B cell (primary cell): ENCODE measurements at regions not wholly inside any gene's neighbourhood (a gene's known extent, or its start where the extent isn't known, plus 50 kb on each side); places are given as distances from the start of the nearest gene placed in this dataset.
"Not testable (repeated sequence)": the region's sequence is repeated elsewhere in the genome, so short reads cannot be mapped to it uniquely, and the experiment has no call there.

Experiments
- ATAC-seq: fragments of 200-7000 bp; cut with Tn5 transposase; one replicate; pipeline ENCODE4 v1.10.0; 2021; ENCODE audit warnings: low read depth, mild to moderate bottlenecking, moderate number of reproducible peaks, moderate library complexity
- CTCF ChIA-PET: fragments of 350-600 bp; sonication (Branson Sonifier 250); formaldehyde crosslinking; loops from one replicate; lab custom pipeline; 2021; ENCODE audit warnings: antibody characterized with exemption, inconsistent platforms; lab: Charles Lee
- POLR2A ChIA-PET: fragments of 350-600 bp; sonication (Branson Sonifier 250); formaldehyde crosslinking; loops from one replicate; lab custom pipeline; 2021; ENCODE audit warnings: antibody characterized with exemption; lab: Charles Lee
- DNase-seq: peaks from one replicate; pipeline ENCODE4 v3.0.0; 2013
- H2AFZ ChIP-seq: 2 replicates; pipeline ENCODE4 v1.6.1; 2012; ENCODE audit warnings: mild to moderate bottlenecking, low read depth, low read length; ENCODE audit not compliant: insufficient read depth, poor library complexity, severe bottlenecking
- H3K27ac ChIP-seq, 2 donors: 1 replicate in 1 of 2; 2 replicates in 1 of 2; pipeline ENCODE4 v1.5.1; 2012 to 2013; ENCODE audit warnings: low read length in 2 of 2, mild to moderate bottlenecking in 2 of 2, moderate library complexity in 1 of 2
- H3K27me3 ChIP-seq, 4 experiments: fragments of 200-600 bp in 1 of 4; sonication (generic) in 1 of 4; replicated peaks in 1 of 4; 1 replicate in 2 of 4; 2 replicates in 2 of 4; pipeline versions ENCODE4 v1.6.1 to v1.7.0; 2013 to 2016; ENCODE audit warnings: low read length in 3 of 4, mild to moderate bottlenecking in 2 of 4, mixed read lengths in 1 of 4, moderate library complexity in 1 of 4; ENCODE audit not compliant: insufficient read depth in 4 of 4, control insufficient read depth in 3 of 4; ENCODE audit errors: control extremely low read depth in 1 of 4
- H3K36me3 ChIP-seq, 2 experiments: replicated peaks in 1 of 2; 1 replicate in 1 of 2; 2 replicates in 1 of 2; pipeline versions ENCODE4 v1.6.1 to v1.7.1; 2013; ENCODE audit warnings: low read length in 1 of 2; ENCODE audit not compliant: insufficient read depth in 2 of 2, control insufficient read depth in 1 of 2; ENCODE audit errors: control extremely low read depth in 1 of 2, extremely low read depth in 1 of 2
- H3K4me1 ChIP-seq, 2 donors: fragments of 200-600 bp in 1 of 2; sonication (generic) in 1 of 2; 1 replicate in 1 of 2; 2 replicates in 1 of 2; pipeline versions ENCODE4 v1.5.1 to v1.6.1; 2013 to 2017; ENCODE audit warnings: low read length in 2 of 2; ENCODE audit not compliant: control insufficient read depth in 2 of 2, insufficient read depth in 2 of 2
- H3K4me2 ChIP-seq: replicated peaks from 2 replicates; pipeline ENCODE3; 2012; ENCODE audit warnings: mild to moderate bottlenecking, low read depth, low read length; ENCODE audit not compliant: poor library complexity, severe bottlenecking
- H3K4me3 ChIP-seq, 5 experiments: fragments of 200-600 bp in 1 of 5; sonication (generic) in 1 of 5; 1 replicate in 3 of 5; 2 replicates in 2 of 5; pipeline versions ENCODE4 v1.5.1 to v1.7.0; 2011 to 2016; ENCODE audit warnings: low read length in 4 of 5, mild to moderate bottlenecking in 4 of 5, low read depth in 2 of 5, control low read depth in 1 of 5, moderate library complexity in 1 of 5; ENCODE audit not compliant: insufficient read depth in 1 of 5; ENCODE audit errors: control extremely low read depth in 1 of 5, extremely low read depth in 1 of 5
- H3K79me2 ChIP-seq: fragments of 200-600 bp; sonication (generic); one replicate; pipeline ENCODE4 v1.6.0; 2016; ENCODE audit warnings: low read length; ENCODE audit not compliant: control insufficient read depth, insufficient read depth
- H3K9ac ChIP-seq: fragments of 200-600 bp; sonication (generic); 2 replicates; pipeline ENCODE4 v1.6.1; 2017; ENCODE audit warnings: mild to moderate bottlenecking, low read length, moderate library complexity
- H3K9me3 ChIP-seq, 3 donors: one replicate each; pipeline versions ENCODE4 v1.6.1 to v1.7.1; 2013; ENCODE audit warnings: low read length in 2 of 3; ENCODE audit not compliant: control insufficient read depth in 2 of 3, insufficient read depth in 1 of 3; ENCODE audit errors: control extremely low read depth in 1 of 3
- H4K20me1 ChIP-seq: 2 replicates; pipeline ENCODE4 v1.6.0; 2012; ENCODE audit warnings: mild to moderate bottlenecking, low read length; ENCODE audit not compliant: insufficient read depth, control insufficient read depth, poor library complexity, severe bottlenecking
- H3K27ac Mint-ChIP-seq: one replicate; pipeline ENCODE4 v1.8.0; 2021; ENCODE audit warnings: mixed read lengths
- H3K27me3 Mint-ChIP-seq: one replicate; pipeline ENCODE4 v1.8.0; 2021; ENCODE audit warnings: mixed read lengths
- H3K4me1 Mint-ChIP-seq: one replicate; pipeline ENCODE4 v1.8.0; 2021; ENCODE audit warnings: mixed read lengths
- H3K4me3 Mint-ChIP-seq: one replicate; pipeline ENCODE4 v1.8.0; 2021; ENCODE audit warnings: mixed read lengths
- H3K9me3 Mint-ChIP-seq: one replicate; pipeline ENCODE4 v1.8.0; 2022; ENCODE audit warnings: mixed read lengths; ENCODE audit not compliant: insufficient read depth
- EZH2 ChIP-seq: IDR thresholded peaks from 2 replicates; pipeline ENCODE4 v1.6.1; 2012; ENCODE audit warnings: borderline replicate concordance, low read depth, mild to moderate bottlenecking, moderate library complexity, low read length; ENCODE audit not compliant: insufficient read depth, poor library complexity, severe bottlenecking
- WGBS: methylation state at CpG from one replicate; pipeline ENCODE4 v1.1.5; 2013; ENCODE audit warnings: missing lambda C conversion rate; ENCODE audit not compliant: insufficient coverage; 5-methylcytosine and 5-hydroxymethylcytosine counted together
- intact Hi-C: fragments of 100-400 bp; cut with micrococcal nuclease; formaldehyde crosslinking; loops from one replicate; pipeline ENCODE4 v1.10.0; 2022
- TF ChIP-seq, protein P1 (sequence below): fragments of 200-600 bp; IDR thresholded peaks from one replicate; pipeline ENCODE4 v1.8.0; 2022; ENCODE audit warnings: antibody characterized with exemption, mild to moderate bottlenecking

DNA sequence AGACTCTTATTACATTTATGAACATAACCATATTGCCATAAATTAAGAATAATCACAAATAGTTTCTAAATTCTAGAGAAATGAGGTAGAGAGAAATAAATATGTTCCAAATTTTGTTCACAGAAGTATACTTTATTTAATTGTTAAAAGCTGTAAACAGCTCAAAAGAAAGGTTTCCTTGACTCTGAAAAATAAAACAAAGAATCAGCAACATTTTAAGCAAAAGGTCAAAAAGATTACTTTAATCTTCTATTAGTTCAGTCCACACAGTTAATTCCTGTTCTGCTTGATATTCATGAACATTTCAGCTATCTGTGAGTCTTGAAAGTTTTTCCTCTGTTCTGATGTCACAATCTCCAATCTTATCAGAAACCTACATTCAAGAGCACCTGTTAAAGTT lies 197.9 kb downstream of the GJA1 start:
- Histone ChIP-seq H3K4me2 (no peak overlapping the region), H3K9ac (no peak overlapping the region), H4K20me1 (no peaks in the 10 kb centered on the region), H3K79me2 (no peaks in the 10 kb centered on the region), H3K4me1 (no peaks in the 10 kb centered on the region), H3K27ac (no peak overlapping the region), H3K9me3 (peaks cover 0 to 7% (median 0%) of the 10 kb centered on the region in 3 donors), H2AFZ (no peak overlapping the region), H3K36me3 (no peaks in the 10 kb centered on the region), H3K27me3 (no peaks in the 10 kb centered on the region), H3K4me3 (no peak overlapping the region)
- CTCF ChIA-PET: no interaction called here
- TF ChIP-seq, protein P1, sequence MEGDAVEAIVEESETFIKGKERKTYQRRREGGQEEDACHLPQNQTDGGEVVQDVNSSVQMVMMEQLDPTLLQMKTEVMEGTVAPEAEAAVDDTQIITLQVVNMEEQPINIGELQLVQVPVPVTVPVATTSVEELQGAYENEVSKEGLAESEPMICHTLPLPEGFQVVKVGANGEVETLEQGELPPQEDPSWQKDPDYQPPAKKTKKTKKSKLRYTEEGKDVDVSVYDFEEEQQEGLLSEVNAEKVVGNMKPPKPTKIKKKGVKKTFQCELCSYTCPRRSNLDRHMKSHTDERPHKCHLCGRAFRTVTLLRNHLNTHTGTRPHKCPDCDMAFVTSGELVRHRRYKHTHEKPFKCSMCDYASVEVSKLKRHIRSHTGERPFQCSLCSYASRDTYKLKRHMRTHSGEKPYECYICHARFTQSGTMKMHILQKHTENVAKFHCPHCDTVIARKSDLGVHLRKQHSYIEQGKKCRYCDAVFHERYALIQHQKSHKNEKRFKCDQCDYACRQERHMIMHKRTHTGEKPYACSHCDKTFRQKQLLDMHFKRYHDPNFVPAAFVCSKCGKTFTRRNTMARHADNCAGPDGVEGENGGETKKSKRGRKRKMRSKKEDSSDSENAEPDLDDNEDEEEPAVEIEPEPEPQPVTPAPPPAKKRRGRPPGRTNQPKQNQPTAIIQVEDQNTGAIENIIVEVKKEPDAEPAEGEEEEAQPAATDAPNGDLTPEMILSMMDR: no peak
- no peak for TF ChIP-seq EZH2
- no peaks in the 10 kb centered on the region for H3K27me3 Mint-ChIP-seq
- no peak for DNase-seq
- POLR2A ChIA-PET: no interaction called here
- no peaks in the 10 kb centered on the region for H3K4me1 Mint-ChIP-seq
- no peak for ATAC-seq
- intact Hi-C loops: no loop called here
- H3K27ac Mint-ChIP-seq: no peak overlapping the region
- H3K9me3 Mint-ChIP-seq: peaks cover 6% of the 10 kb centered on the region
- H3K4me3 Mint-ChIP-seq: no peak overlapping the region

DNA sequence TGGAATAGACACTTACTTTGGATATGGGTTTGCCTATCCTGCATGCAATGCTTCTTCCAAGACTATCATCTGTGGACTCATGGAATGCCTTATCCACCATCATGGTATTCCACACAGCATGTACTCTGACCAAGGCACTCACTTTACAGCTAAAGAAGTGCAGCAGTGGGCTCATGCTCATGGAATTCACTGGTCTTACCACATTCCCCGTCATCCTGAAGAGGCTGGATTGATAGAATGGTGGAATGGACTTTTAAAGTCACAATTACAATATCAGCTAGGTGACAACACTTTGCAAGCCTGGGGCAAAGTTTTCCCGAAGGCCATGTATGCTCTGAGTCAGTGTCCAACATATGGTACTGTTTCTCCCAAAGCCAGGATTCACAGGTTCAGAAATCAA lies 199.1 kb downstream of the GJA1 start:
- H3K27me3 ChIP-seq, CTCF ChIA-PET: not testable (repeated sequence)

More for the DNA sequence above, 199.1 kb downstream of the GJA1 start:
- H3K9me3 ChIP-seq, H3K79me2 ChIP-seq, DNase-seq, ATAC-seq, H3K9ac ChIP-seq, intact Hi-C loops, H3K4me1 ChIP-seq, H3K27ac ChIP-seq, H3K36me3 ChIP-seq, H3K4me3 ChIP-seq, H3K27me3 Mint-ChIP-seq, H2AFZ ChIP-seq, H3K4me3 Mint-ChIP-seq, H3K27ac Mint-ChIP-seq, H3K4me1 Mint-ChIP-seq, H3K4me2 ChIP-seq, POLR2A ChIA-PET, H4K20me1 ChIP-seq, H3K9me3 Mint-ChIP-seq: not testable (repeated sequence)
- 86% methylated on average over 1 of the region's 2 CpGs for WGBS
